ENCODE measurements at regions not wholly inside any gene's neighbourhood (a gene's known extent, or its start where the extent isn't known, plus 50 kb on each side); places are given as distances from the start of the nearest gene placed in this dataset.

- H3K4me3 ChIP-seq (replicated peaks; ENCODE audit: low read depth, low read length): no peak overlapping the region
- no peak for DNase-seq (ENCODE audit: extremely low read depth, low read depth)
- TF ChIP-seq CTCF (IDR thresholded peaks at IDR 0.05; ENCODE audit: low read depth, low read length, missing control alignments): no peak
These were observed 73.7 kb upstream of the MYCN start for GRCh38 chr2:15866563-15867193.

- H3K4me3 ChIP-seq (replicated peaks; ENCODE audit: low read depth, low read length): no peak overlapping the region
- DNase-seq (ENCODE audit: extremely low read depth, low read depth): no peak
- no peak for TF ChIP-seq CTCF (IDR thresholded peaks at IDR 0.05; ENCODE audit: low read depth, low read length, missing control alignments)
These were observed 72.9 kb upstream of the MYCN start for GRCh38 chr2:15867194-15868171.

GRCh38 chr2:15868186-15868585, 72.2 kb upstream of the MYCN start:
- no peak for DNase-seq (ENCODE audit: extremely low read depth, low read depth)
- no peak for TF ChIP-seq CTCF (IDR thresholded peaks at IDR 0.05; ENCODE audit: low read depth, low read length, missing control alignments)
- H3K4me3 ChIP-seq (replicated peaks; ENCODE audit: low read depth, low read length): no peak overlapping the region

- TF ChIP-seq CTCF (IDR thresholded peaks at IDR 0.05; ENCODE audit: low read depth, low read length, missing control alignments): no peak
- no peak overlapping the region for H3K4me3 ChIP-seq (replicated peaks; ENCODE audit: low read depth, low read length)
- DNase-seq (ENCODE audit: extremely low read depth, low read depth): no peak
These were observed 71.6 kb upstream of the MYCN start for GRCh38 chr2:15868704-15869103.

GRCh38 chr2:15869396-15869795, 71.0 kb upstream of the MYCN start:
- no peak overlapping the region for H3K4me3 ChIP-seq (replicated peaks; ENCODE audit: low read depth, low read length)
- DNase-seq (ENCODE audit: extremely low read depth, low read depth): no peak
- TF ChIP-seq CTCF (IDR thresholded peaks at IDR 0.05; ENCODE audit: low read depth, low read length, missing control alignments): no peak

GRCh38 chr2:15869871-15870270, 70.5 kb upstream of the MYCN start:
- DNase-seq (ENCODE audit: extremely low read depth, low read depth): no peak
- no peak overlapping the region for H3K4me3 ChIP-seq (replicated peaks; ENCODE audit: low read depth, low read length)
- no peak for TF ChIP-seq CTCF (IDR thresholded peaks at IDR 0.05; ENCODE audit: low read depth, low read length, missing control alignments)

Measured in HFF-Myc (cell line).